Pulmonary artery endothelial cell (primary cell): ENCODE measurements at regions not wholly inside any gene's neighbourhood (a gene's known extent, or its start where the extent isn't known, plus 50 kb on each side); places are given as distances from the start of the nearest gene placed in this dataset.

ENCODE experiments used
- DNase-seq: peaks from one replicate; pipeline ENCODE4 v3.0.0-alpha.2; 2011; ENCODE audit warnings: low read depth, low spot score

DNA sequence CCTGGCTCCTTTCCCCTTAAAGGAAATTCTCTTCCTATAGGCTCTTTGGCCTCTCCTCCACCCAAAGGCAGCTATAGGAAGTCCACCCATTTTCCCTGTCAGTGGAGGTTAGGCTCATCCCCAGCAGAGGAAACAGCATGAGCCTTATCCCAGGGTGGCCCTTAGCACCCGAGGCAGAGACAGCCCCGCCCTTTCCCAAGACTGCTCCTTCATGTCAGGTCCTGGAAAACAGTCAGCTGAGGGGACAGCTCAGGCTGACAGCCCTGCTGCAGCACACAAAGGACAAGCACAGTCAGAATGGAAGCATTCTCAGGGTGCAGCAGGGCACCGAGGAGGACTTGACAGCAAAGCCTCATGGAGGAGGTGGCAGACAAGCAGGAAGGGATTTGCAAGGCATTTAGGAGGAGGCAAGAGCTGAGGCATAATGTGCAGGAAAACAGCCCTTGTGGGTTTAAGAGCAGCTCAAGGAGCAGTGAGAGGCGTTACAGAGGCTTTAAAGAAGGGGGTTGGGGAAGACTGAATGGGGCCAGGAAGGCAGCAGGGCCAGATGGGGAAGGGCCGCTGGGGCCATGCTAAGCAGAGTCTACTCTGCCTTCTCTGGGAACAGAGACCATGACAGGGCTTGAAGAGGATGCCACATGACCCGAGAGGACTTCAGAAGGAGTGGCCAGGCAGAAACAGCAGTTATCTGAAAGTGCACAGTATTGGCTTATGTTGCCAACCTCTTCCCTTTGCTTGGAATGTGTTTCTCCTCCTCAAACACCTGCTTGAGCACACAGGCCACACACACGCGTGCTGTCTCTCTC lies 216.6 kb downstream of the SH3BP4 start:
- DNase-seq: no peak

GRCh38 chr2:235170016-235170415 lies 218.2 kb downstream of the SH3BP4 start:
- no peak for DNase-seq

- DNase-seq: no peak
Observed at GRCh38 chr2:235170536-235171521, 219.0 kb downstream of the SH3BP4 start.

- DNase-seq: no peak
Observed at GRCh38 chr2:235171550-235172031, 219.8 kb downstream of the SH3BP4 start.

DNA sequence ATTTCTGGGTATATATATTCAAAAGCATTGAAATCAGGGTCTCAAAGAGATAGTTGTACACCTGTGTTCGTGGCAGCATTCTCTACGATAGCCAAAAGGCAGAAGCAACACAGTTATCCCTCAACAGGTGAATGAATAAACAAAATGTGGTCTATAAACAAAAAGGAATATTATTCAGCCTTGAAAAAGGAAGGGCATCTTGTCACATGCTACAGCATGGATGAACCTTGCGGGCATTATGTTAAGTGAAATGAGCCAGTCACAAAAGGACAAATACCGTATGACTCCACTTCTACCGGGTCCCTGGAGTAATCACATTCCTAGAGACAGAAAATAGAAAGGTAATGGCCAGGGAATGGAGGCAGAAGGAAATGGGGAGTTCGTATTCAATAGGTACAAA lies 228.8 kb downstream of the SH3BP4 start:
- no peak for DNase-seq

DNA sequence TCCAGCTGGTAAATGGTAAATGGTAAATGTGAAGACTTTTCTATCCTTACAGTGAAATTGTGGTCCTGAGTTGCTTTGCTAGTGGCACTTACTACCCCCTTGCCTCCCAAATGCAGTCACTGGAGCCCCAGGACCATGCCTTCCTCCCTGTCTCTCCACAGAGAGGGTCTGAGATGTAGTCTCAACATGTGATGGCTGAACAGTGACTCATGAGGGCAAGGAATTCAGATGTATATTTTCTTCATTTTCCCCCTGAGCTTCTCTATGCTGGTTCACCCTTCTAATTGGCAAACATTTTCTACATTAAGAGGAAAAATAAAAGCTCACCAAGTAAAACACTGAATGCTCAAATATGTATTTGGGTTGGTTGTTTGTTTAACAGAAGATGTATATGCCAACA lies 232.0 kb downstream of the SH3BP4 start:
- no peak for DNase-seq

- DNase-seq: no peak
Observed at GRCh38 chr2:235187806-235188205, 236.0 kb downstream of the SH3BP4 start.

DNA sequence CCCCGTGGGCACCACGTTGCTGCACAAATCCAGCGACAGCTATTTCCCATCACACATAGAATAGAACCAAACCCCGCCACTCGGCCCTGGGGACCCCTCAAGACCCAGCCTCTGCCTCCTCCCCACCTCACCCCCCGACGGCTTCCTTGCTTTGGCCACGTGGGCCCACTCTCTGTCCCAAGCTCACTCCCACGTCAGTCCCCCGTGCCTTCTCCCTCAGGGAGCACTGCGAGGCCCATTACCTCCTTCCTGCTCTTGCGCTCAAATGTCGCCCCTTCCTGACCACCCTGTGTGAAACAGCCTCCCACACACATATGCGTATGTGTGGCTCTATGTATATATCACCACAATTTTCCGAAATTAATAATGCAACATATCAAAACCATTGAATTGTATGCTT lies 239.7 kb downstream of the SH3BP4 start:
- no peak for DNase-seq

- no peak for DNase-seq
Observed at GRCh38 chr2:235191978-235192377, 240.2 kb downstream of the SH3BP4 start.

DNA sequence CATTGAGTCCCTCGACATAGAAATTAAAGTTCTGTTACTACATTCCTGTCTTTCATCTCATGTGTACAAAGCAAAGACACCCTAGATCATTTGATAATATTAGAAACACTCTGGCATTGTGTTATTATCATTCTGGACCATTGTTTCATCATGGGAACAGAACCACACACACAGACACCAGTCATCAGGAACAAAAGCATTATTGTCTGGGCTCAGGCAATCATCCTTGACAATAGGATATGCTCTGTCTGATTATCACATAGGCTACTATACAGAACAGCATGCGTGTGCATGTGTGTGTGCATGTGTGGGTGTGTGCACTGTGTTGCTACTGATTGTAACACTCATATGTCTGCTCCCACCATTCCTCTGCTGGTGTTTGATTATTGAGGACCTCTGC lies 242.5 kb downstream of the SH3BP4 start:
- DNase-seq: no peak

DNA sequence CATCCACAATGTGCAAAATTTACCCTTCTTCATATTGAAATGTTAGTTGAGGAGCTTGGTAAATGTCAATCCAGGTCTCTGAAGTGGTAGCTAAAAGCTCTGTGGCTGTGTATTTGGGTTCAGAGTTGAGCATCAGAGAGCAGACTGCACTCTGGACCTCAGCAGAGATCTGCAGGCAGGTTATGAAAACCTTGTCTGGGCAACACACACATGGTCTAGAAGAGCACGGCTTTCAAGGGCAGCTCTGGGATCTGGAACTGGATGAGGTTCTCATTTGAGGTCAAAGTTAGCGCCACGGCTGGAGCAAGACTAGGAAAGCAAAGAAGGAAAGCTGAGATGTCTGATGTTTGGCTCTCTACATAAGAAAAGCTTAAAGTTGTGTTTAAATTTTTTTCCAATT lies 243.0 kb downstream of the SH3BP4 start:
- DNase-seq: no peak

GRCh38 chr2:235195921-235196320 lies 244.1 kb downstream of the SH3BP4 start:
- DNase-seq: no peak

GRCh38 chr2:235199128-235199527 lies 247.3 kb downstream of the SH3BP4 start:
- DNase-seq: no peak

- no peak for DNase-seq
Observed at GRCh38 chr2:235200216-235200615, 248.4 kb downstream of the SH3BP4 start.

DNA sequence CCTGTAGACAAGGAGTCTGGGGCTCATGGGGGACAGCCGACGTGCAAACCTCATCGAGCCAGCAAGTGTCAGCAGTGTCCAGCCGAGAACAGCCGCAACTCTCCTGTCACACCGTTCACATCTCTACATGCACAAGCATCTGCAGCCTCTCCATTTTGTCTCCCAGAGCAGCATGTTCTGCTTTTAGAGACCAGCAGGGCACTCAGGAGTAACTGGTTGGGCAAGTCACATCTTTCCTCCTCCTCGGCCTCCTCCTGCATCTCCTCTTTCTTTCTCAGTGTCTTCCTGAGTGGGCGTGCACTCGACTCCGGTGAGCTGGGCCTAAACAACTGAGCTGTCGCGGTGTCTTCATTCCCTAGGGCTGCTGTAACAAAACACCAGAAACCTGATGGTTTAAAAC lies 249.9 kb downstream of the SH3BP4 start:
- DNase-seq: no peak

DNA sequence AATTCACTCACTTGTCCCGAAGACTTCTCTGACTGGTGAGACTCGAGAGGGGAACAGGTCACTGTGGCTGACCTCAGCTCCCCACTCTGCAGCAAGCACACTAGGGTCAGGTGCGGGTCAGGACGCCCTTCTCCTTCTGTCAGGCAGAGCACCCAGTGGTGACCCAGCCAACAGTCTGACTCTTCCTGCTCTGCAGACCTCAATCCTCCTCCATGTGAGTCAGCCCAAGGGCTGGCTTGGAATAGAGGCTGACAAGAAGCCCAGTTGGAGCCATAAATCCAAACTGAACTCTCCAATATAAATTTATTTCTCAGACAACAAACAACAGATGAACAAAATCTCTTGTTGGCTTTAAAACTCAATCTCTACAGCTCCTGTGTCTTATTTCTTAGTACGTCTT lies 253.1 kb downstream of the SH3BP4 start:
- no peak for DNase-seq

- no peak for DNase-seq
Observed at GRCh38 chr2:235206399-235206798, 254.6 kb downstream of the SH3BP4 start.

DNA sequence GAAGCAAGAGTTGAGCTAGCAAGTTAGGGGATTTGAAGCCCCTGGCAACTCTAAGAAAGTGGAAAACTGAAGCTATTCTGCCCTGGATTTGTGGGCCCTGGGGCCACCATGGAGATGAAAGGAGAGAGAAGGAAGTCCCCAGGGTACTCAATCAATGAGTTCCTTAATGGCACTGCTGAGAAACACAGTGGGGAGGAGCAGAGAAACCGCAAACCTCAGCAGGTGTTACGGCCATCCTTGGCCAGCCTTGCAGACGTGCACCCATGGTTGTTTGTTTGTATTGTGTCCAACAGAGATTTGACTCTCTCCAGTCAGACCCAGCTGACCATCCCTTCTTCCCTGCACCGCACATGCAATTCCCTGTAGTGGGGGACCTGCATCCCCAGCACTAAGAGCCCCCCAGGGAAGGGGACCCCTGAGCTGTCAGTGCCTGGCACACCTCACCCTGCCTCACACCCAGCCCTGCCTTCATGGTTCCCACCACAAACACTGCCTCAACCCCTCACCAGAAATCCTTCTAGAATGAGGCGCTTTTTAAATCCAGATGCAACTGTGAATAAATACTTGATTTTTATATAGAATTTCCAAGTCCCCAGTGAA lies 255.3 kb downstream of the SH3BP4 start:
- DNase-seq: no peak

DNA sequence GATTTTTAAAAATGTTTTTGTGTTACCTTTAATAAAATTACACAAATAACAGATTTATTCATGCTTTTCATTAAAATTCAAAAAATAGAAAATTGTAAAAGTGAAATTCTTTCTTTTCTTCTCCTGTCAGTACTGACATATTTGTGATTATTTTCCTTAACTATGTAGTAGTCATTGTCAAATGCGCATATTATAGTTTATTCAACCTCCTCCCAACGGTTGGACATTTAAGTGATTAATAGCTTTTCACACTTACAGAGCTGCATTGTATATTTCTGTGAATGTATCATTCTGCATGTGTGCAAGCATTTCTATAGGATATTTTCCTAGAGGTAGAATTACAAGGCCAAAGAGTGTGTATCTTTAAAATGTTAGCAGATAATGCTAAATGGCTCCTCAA lies 259.2 kb downstream of the SH3BP4 start:
- DNase-seq: no peak

GRCh38 chr2:235212501-235213158 lies 260.8 kb downstream of the SH3BP4 start:
- DNase-seq: no peak

DNA sequence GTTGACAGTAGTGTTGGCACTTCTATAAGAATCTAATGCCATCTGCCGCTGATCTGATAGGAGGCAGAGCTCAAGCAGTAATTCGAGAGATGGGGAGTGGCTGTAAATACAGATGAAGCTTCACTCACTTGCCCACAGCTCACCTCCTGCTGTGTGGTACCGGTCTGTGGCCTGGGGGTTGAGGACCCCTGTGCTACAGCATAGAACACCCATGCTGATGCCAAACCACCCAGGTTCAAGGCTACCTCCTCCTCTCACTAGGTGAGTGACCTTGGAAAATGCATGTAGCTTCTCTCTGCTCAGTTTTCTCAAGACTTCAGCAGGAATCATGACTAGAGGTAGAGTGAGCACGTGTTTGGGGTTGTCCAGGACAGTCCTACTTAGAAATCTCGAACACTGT lies 263.4 kb downstream of the SH3BP4 start:
- DNase-seq: no peak
